ENCODE measurements at regions not wholly inside any gene's neighbourhood (a gene's known extent, or its start where the extent isn't known, plus 50 kb on each side); places are given as distances from the start of the nearest gene placed in this dataset.

GRCh38 chr18:45202061-45202460 is 413.2 kb upstream of the SLC14A2 start:
- Histone ChIP-seq H3K27ac (ENCODE audit: low read depth, low read length) (no peak overlapping the region), H3K4me1 (ENCODE audit: insufficient read depth, low read length) (no peaks in the 10 kb centered on the region), H3K4me3 (ENCODE audit: low read depth in 1 of 2, low read length in 2 of 2) (no peak overlapping the region), H3K36me3 (ENCODE audit: insufficient read depth, low read length) (no peaks in the 10 kb centered on the region), H3K9ac (ENCODE audit: low read length) (no peak overlapping the region), H3K27me3 (ENCODE audit: control insufficient read depth in 1 of 2, insufficient read depth in 2 of 2, low read length in 2 of 2) (no peaks in the 10 kb centered on the region), H3K9me3 (ENCODE audit: low read length) (no peaks in the 10 kb centered on the region)

- Histone ChIP-seq H3K36me3 (ENCODE audit: insufficient read depth, low read length) (no peaks in the 10 kb centered on the region), H3K4me3 (ENCODE audit: low read depth in 1 of 2, low read length in 2 of 2) (no peak overlapping the region), H3K27ac (ENCODE audit: low read depth, low read length) (no peak overlapping the region), H3K9ac (ENCODE audit: low read length) (no peak overlapping the region), H3K4me1 (ENCODE audit: insufficient read depth, low read length) (no peaks in the 10 kb centered on the region), H3K27me3 (ENCODE audit: control insufficient read depth in 1 of 2, insufficient read depth in 2 of 2, low read length in 2 of 2) (no peaks in the 10 kb centered on the region), H3K9me3 (ENCODE audit: low read length) (no peaks in the 10 kb centered on the region)
These were observed 411.6 kb upstream of the SLC14A2 start for GRCh38 chr18:45203677-45204076.

- H3K4me3 ChIP-seq (ENCODE audit: low read depth in 1 of 2, low read length in 2 of 2) = no peak overlapping the region
- H3K36me3 ChIP-seq (ENCODE audit: insufficient read depth, low read length) = no peaks in the 10 kb centered on the region
- H3K27me3 ChIP-seq (ENCODE audit: control insufficient read depth in 1 of 2, insufficient read depth in 2 of 2, low read length in 2 of 2) = no peaks in the 10 kb centered on the region
- H3K9ac ChIP-seq (ENCODE audit: low read length) = no peak overlapping the region
- no peak overlapping the region for H3K27ac ChIP-seq (ENCODE audit: low read depth, low read length)
- H3K4me1 ChIP-seq (ENCODE audit: insufficient read depth, low read length) = no peaks in the 10 kb centered on the region
- no peaks in the 10 kb centered on the region for H3K9me3 ChIP-seq (ENCODE audit: low read length)
These were observed 407.9 kb upstream of the SLC14A2 start for GRCh38 chr18:45207328-45207727.

DNA sequence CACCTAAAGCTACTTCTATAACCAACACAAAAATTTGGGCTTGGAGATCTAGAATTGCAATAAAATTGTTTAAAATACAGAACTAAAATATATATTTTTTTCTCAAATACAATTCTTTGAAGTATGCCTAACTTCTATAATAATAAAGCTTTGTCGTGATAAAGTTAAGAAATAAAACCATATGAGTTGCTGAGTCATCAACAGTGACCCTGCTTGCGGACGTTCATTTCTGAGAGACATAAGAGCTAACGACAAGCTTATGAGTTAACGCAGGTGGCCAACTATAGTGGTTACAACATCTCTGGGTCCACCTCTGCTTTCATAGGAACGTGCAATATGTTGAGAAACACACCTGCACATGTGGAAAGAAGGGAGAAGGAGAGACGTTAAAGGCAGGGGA is 407.1 kb upstream of the SLC14A2 start:
- Histone ChIP-seq H3K9ac (ENCODE audit: low read length) (no peak overlapping the region), H3K27ac (ENCODE audit: low read depth, low read length) (no peak overlapping the region), H3K36me3 (ENCODE audit: insufficient read depth, low read length) (no peaks in the 10 kb centered on the region), H3K27me3 (ENCODE audit: control insufficient read depth in 1 of 2, insufficient read depth in 2 of 2, low read length in 2 of 2) (no peaks in the 10 kb centered on the region), H3K4me3 (ENCODE audit: low read depth in 1 of 2, low read length in 2 of 2) (no peak overlapping the region), H3K9me3 (ENCODE audit: low read length) (no peaks in the 10 kb centered on the region), H3K4me1 (ENCODE audit: insufficient read depth, low read length) (no peaks in the 10 kb centered on the region)

GRCh38 chr18:45212181-45213039 is 402.9 kb upstream of the SLC14A2 start:
- H3K27ac ChIP-seq (ENCODE audit: low read depth, low read length) = no peak overlapping the region
- no peaks in the 10 kb centered on the region for H3K27me3 ChIP-seq (ENCODE audit: control insufficient read depth in 1 of 2, insufficient read depth in 2 of 2, low read length in 2 of 2)
- H3K9me3 ChIP-seq (ENCODE audit: low read length) = no peaks in the 10 kb centered on the region
- H3K36me3 ChIP-seq (ENCODE audit: insufficient read depth, low read length) = no peaks in the 10 kb centered on the region
- H3K4me1 ChIP-seq (ENCODE audit: insufficient read depth, low read length) = no peaks in the 10 kb centered on the region
- H3K4me3 ChIP-seq (ENCODE audit: low read depth in 1 of 2, low read length in 2 of 2) = no peak overlapping the region
- no peak overlapping the region for H3K9ac ChIP-seq (ENCODE audit: low read length)

- H3K9ac ChIP-seq (ENCODE audit: low read length) = no peak overlapping the region
- no peaks in the 10 kb centered on the region for H3K27me3 ChIP-seq (ENCODE audit: control insufficient read depth in 1 of 2, insufficient read depth in 2 of 2, low read length in 2 of 2)
- no peaks in the 10 kb centered on the region for H3K4me1 ChIP-seq (ENCODE audit: insufficient read depth, low read length)
- no peaks in the 10 kb centered on the region for H3K9me3 ChIP-seq (ENCODE audit: low read length)
- no peak overlapping the region for H3K27ac ChIP-seq (ENCODE audit: low read depth, low read length)
- H3K4me3 ChIP-seq (ENCODE audit: low read depth in 1 of 2, low read length in 2 of 2) = no peak overlapping the region
- no peaks in the 10 kb centered on the region for H3K36me3 ChIP-seq (ENCODE audit: insufficient read depth, low read length)
These were observed 402.3 kb upstream of the SLC14A2 start for GRCh38 chr18:45213040-45213333.

- Histone ChIP-seq H3K4me3 (ENCODE audit: low read depth in 1 of 2, low read length in 2 of 2) (no peak overlapping the region), H3K4me1 (ENCODE audit: insufficient read depth, low read length) (no peaks in the 10 kb centered on the region), H3K9me3 (ENCODE audit: low read length) (no peaks in the 10 kb centered on the region), H3K9ac (ENCODE audit: low read length) (no peak overlapping the region), H3K27ac (ENCODE audit: low read depth, low read length) (no peak overlapping the region), H3K36me3 (ENCODE audit: insufficient read depth, low read length) (no peaks in the 10 kb centered on the region), H3K27me3 (ENCODE audit: control insufficient read depth in 1 of 2, insufficient read depth in 2 of 2, low read length in 2 of 2) (no peaks in the 10 kb centered on the region)
These were observed 396.8 kb upstream of the SLC14A2 start for GRCh38 chr18:45218436-45218835.

- H3K9me3 ChIP-seq (ENCODE audit: low read length) = no peaks in the 10 kb centered on the region
- H3K9ac ChIP-seq (ENCODE audit: low read length) = no peak overlapping the region
- H3K36me3 ChIP-seq (ENCODE audit: insufficient read depth, low read length) = no peaks in the 10 kb centered on the region
- H3K27me3 ChIP-seq (ENCODE audit: control insufficient read depth in 1 of 2, insufficient read depth in 2 of 2, low read length in 2 of 2) = no peaks in the 10 kb centered on the region
- no peaks in the 10 kb centered on the region for H3K4me1 ChIP-seq (ENCODE audit: insufficient read depth, low read length)
- H3K4me3 ChIP-seq (ENCODE audit: low read depth in 1 of 2, low read length in 2 of 2) = no peak overlapping the region
- H3K27ac ChIP-seq (ENCODE audit: low read depth, low read length) = no peak overlapping the region
These were observed 393.9 kb upstream of the SLC14A2 start for GRCh38 chr18:45221363-45221762.

- Histone ChIP-seq H3K9me3 (ENCODE audit: low read length) (no peaks in the 10 kb centered on the region), H3K27me3 (ENCODE audit: control insufficient read depth in 1 of 2, insufficient read depth in 2 of 2, low read length in 2 of 2) (no peaks in the 10 kb centered on the region), H3K27ac (ENCODE audit: low read depth, low read length) (no peak overlapping the region), H3K9ac (ENCODE audit: low read length) (no peak overlapping the region), H3K4me1 (ENCODE audit: insufficient read depth, low read length) (no peaks in the 10 kb centered on the region), H3K4me3 (ENCODE audit: low read depth in 1 of 2, low read length in 2 of 2) (no peak overlapping the region), H3K36me3 (ENCODE audit: insufficient read depth, low read length) (no peaks in the 10 kb centered on the region)
These were observed 393.1 kb upstream of the SLC14A2 start for GRCh38 chr18:45222180-45222579.

DNA sequence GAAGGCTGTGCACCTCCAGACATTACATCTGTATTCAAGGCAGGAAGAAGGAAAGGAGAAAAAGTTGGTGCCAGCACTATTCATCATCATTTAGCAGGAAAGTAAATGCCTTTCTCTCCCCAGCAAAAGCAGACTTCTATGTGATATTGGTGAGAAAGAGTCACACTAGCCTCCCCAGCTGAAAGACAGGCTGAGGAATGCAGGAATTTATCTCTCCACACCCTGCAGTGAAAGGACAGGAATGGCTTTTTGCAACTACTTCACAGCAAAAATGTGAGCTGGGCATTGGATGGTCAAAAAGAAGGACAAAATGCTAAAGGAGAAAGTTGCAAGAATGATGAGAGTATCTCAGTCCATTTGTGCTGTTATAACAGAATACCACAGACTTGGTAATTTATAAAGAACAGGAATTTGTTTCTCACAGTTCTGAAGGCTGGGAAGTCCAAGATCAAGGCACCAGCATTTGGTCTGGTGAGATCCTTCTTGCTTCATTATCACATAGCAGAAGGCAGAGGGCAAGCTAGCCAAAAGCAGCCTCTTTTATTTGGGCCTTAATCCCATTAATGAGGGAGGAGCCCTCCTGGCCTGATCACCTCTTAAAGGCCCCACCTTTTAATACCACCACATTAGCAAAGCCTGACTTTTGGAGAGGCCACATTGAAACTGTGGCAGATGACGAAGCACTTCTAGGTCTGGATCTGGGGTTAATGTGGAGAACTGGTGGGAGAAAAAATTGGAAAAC is 388.1 kb upstream of the SLC14A2 start:
- no peak overlapping the region for H3K27ac ChIP-seq (ENCODE audit: low read depth, low read length)
- H3K9me3 ChIP-seq (ENCODE audit: low read length) = no peaks in the 10 kb centered on the region
- no peaks in the 10 kb centered on the region for H3K36me3 ChIP-seq (ENCODE audit: insufficient read depth, low read length)
- no peaks in the 10 kb centered on the region for H3K27me3 ChIP-seq (ENCODE audit: control insufficient read depth in 1 of 2, insufficient read depth in 2 of 2, low read length in 2 of 2)
- H3K9ac ChIP-seq (ENCODE audit: low read length) = no peak overlapping the region
- H3K4me1 ChIP-seq (ENCODE audit: insufficient read depth, low read length) = no peaks in the 10 kb centered on the region
- no peak overlapping the region for H3K4me3 ChIP-seq (ENCODE audit: low read depth in 1 of 2, low read length in 2 of 2)

GRCh38 chr18:45228796-45229388 is 386.4 kb upstream of the SLC14A2 start:
- H3K27ac ChIP-seq (ENCODE audit: low read depth, low read length) = no peak overlapping the region
- no peak overlapping the region for H3K4me3 ChIP-seq (ENCODE audit: low read depth in 1 of 2, low read length in 2 of 2)
- no peaks in the 10 kb centered on the region for H3K27me3 ChIP-seq (ENCODE audit: control insufficient read depth in 1 of 2, insufficient read depth in 2 of 2, low read length in 2 of 2)

More at GRCh38 chr18:45228796-45229388, 386.4 kb upstream of the SLC14A2 start:
- Histone ChIP-seq H3K9ac (ENCODE audit: low read length) (no peak overlapping the region), H3K36me3 (ENCODE audit: insufficient read depth, low read length) (no peaks in the 10 kb centered on the region), H3K4me1 (ENCODE audit: insufficient read depth, low read length) (no peaks in the 10 kb centered on the region), H3K9me3 (ENCODE audit: low read length) (no peaks in the 10 kb centered on the region)

Data from muscle layer of colon (tissue), 2 donors.